Neural crest cell (in vitro differentiated cells): ENCODE measurements at regions not wholly inside any gene's neighbourhood (a gene's known extent, or its start where the extent isn't known, plus 50 kb on each side); places are given as distances from the start of the nearest gene placed in this dataset.
"Not testable (repeated sequence)": the region's sequence is repeated elsewhere in the genome, so short reads cannot be mapped to it uniquely, and the experiment has no call there.

Experiments
- DNase-seq: peaks from one replicate; pipeline ENCODE4 v3.0.0; 2021; ENCODE audit warnings: low read depth, mixed read lengths, low spot score
- H3K27ac Mint-ChIP-seq: one replicate; pipeline ENCODE4 v1.8.0; 2021; ENCODE audit warnings: mild to moderate bottlenecking, mixed read lengths; ENCODE audit not compliant: unreplicated experiment
- H3K27me3 Mint-ChIP-seq: 2 replicates; pipeline ENCODE4 v1.8.0; 2021; ENCODE audit warnings: low read depth, mild to moderate bottlenecking, mixed read lengths
- H3K36me3 Mint-ChIP-seq: 2 replicates; pipeline ENCODE4 v1.8.0; 2021; ENCODE audit warnings: low read depth, mild to moderate bottlenecking, mixed read lengths
- H3K4me1 Mint-ChIP-seq: 2 replicates; pipeline ENCODE4 v1.8.0; 2021; ENCODE audit warnings: mixed read lengths
- H3K4me3 Mint-ChIP-seq: one replicate; pipeline ENCODE4 v1.8.0; 2021; ENCODE audit warnings: mild to moderate bottlenecking, mixed read lengths
- H3K9me3 Mint-ChIP-seq: 2 replicates; pipeline ENCODE4 v1.8.0; 2021; ENCODE audit warnings: mixed read lengths
- CTCF ChIP-seq: fragments of 200-600 bp; sonication (generic); conservative IDR thresholded peaks from 2 replicates; pipeline ENCODE4 v1.5.0; 2021; ENCODE audit warnings: antibody characterized with exemption, mild to moderate bottlenecking

GRCh38 chrX:45557387-45557786, 356.7 kb upstream of the DIPK2B start:
- H3K27ac Mint-ChIP-seq: no peak overlapping the region
- H3K4me3 Mint-ChIP-seq: no peak overlapping the region
- H3K9me3 Mint-ChIP-seq: peaks cover 5% of the 10 kb centered on the region
- H3K27me3 Mint-ChIP-seq: no peaks in the 10 kb centered on the region
- no peaks in the 10 kb centered on the region for H3K4me1 Mint-ChIP-seq
- H3K36me3 Mint-ChIP-seq: peaks cover 5% of the 10 kb centered on the region
- no peak for DNase-seq
- TF ChIP-seq CTCF: no peak

- H3K27me3 Mint-ChIP-seq: no peaks in the 10 kb centered on the region
- no peak for DNase-seq
- no peak overlapping the region for H3K4me3 Mint-ChIP-seq
- H3K9me3 Mint-ChIP-seq: peaks cover 7% of the 10 kb centered on the region
- no peaks in the 10 kb centered on the region for H3K36me3 Mint-ChIP-seq
- no peak overlapping the region for H3K27ac Mint-ChIP-seq
- TF ChIP-seq CTCF: no peak
- no peaks in the 10 kb centered on the region for H3K4me1 Mint-ChIP-seq
These were observed 354.1 kb upstream of the DIPK2B start for GRCh38 chrX:45554736-45555135.

GRCh38 chrX:45553417-45553816, 352.7 kb upstream of the DIPK2B start:
- H3K9me3 Mint-ChIP-seq: peaks cover 7% of the 10 kb centered on the region
- no peak overlapping the region for H3K4me3 Mint-ChIP-seq
- no peak for TF ChIP-seq CTCF
- H3K27ac Mint-ChIP-seq: no peak overlapping the region
- no peak for DNase-seq
- no peaks in the 10 kb centered on the region for H3K36me3 Mint-ChIP-seq
- H3K27me3 Mint-ChIP-seq: no peaks in the 10 kb centered on the region
- H3K4me1 Mint-ChIP-seq: no peaks in the 10 kb centered on the region

GRCh38 chrX:45546697-45547096, 346.0 kb upstream of the DIPK2B start:
- not testable (repeated sequence) for H3K9me3 Mint-ChIP-seq, H3K27me3 Mint-ChIP-seq, DNase-seq, H3K27ac Mint-ChIP-seq, H3K4me3 Mint-ChIP-seq, H3K4me1 Mint-ChIP-seq, H3K36me3 Mint-ChIP-seq

GRCh38 chrX:45540181-45540580, 339.5 kb upstream of the DIPK2B start:
- no peak overlapping the region for H3K27ac Mint-ChIP-seq
- H3K36me3 Mint-ChIP-seq: peaks cover 3% of the 10 kb centered on the region
- no peak overlapping the region for H3K4me3 Mint-ChIP-seq
- no peak for DNase-seq
- no peaks in the 10 kb centered on the region for H3K27me3 Mint-ChIP-seq
- no peaks in the 10 kb centered on the region for H3K4me1 Mint-ChIP-seq
- no peak for TF ChIP-seq CTCF
- peaks cover 13% of the 10 kb centered on the region for H3K9me3 Mint-ChIP-seq

GRCh38 chrX:45537936-45538335, 337.3 kb upstream of the DIPK2B start:
- H3K27ac Mint-ChIP-seq: no peak overlapping the region
- no peaks in the 10 kb centered on the region for H3K27me3 Mint-ChIP-seq
- H3K9me3 Mint-ChIP-seq: peaks cover 16% of the 10 kb centered on the region
- no peaks in the 10 kb centered on the region for H3K4me1 Mint-ChIP-seq
- H3K36me3 Mint-ChIP-seq: peaks cover 3% of the 10 kb centered on the region
- H3K4me3 Mint-ChIP-seq: no peak overlapping the region
- no peak for TF ChIP-seq CTCF
- DNase-seq: no peak
